ENCODE measurements at regions not wholly inside any gene's neighbourhood (a gene's known extent, or its start where the extent isn't known, plus 50 kb on each side); places are given as distances from the start of the nearest gene placed in this dataset.
"Not testable (repeated sequence)": the region's sequence is repeated elsewhere in the genome, so short reads cannot be mapped to it uniquely, and the experiment has no call there.

- no peaks in the 10 kb centered on the region for H3K36me3 ChIP-seq (ENCODE audit: control insufficient read depth in 2 of 2, insufficient read depth in 2 of 2, low read length in 2 of 2)
- no peak overlapping the region for H3K27ac ChIP-seq (ENCODE audit: low read length)
- no peaks in the 10 kb centered on the region for H3K9me3 ChIP-seq (ENCODE audit: control insufficient read depth in 2 of 2, low read length in 2 of 2)
- H3K27me3 ChIP-seq (ENCODE audit: control insufficient read depth in 1 of 2, insufficient read depth in 2 of 2, low read length in 2 of 2) = no peaks in the 10 kb centered on the region
- peaks cover 3% of the 10 kb centered on the region for H3K4me1 ChIP-seq (ENCODE audit: control insufficient read depth, insufficient read depth, low read length)
- no peak overlapping the region for H3K4me3 ChIP-seq (ENCODE audit: low read length in 2 of 2)
- H3K9ac ChIP-seq (ENCODE audit: low read length in 2 of 2) = no peak overlapping the region
Observed at GRCh38 chr3:177646749-177647148, 449.5 kb upstream of the TBL1XR1 start.

- Histone ChIP-seq H3K4me3 (ENCODE audit: low read length in 2 of 2) (no peak overlapping the region), H3K9me3 (ENCODE audit: control insufficient read depth in 2 of 2, low read length in 2 of 2) (no peaks in the 10 kb centered on the region), H3K27me3 (ENCODE audit: control insufficient read depth in 1 of 2, insufficient read depth in 2 of 2, low read length in 2 of 2) (no peaks in the 10 kb centered on the region), H3K4me1 (ENCODE audit: control insufficient read depth, insufficient read depth, low read length) (peaks cover 3% of the 10 kb centered on the region), H3K36me3 (ENCODE audit: control insufficient read depth in 2 of 2, insufficient read depth in 2 of 2, low read length in 2 of 2) (no peaks in the 10 kb centered on the region), H3K9ac (ENCODE audit: low read length in 2 of 2) (no peak overlapping the region), H3K27ac (ENCODE audit: low read length) (no peak overlapping the region)
Observed at GRCh38 chr3:177647341-177647740, 450.1 kb upstream of the TBL1XR1 start.

- no peaks in the 10 kb centered on the region for H3K27me3 ChIP-seq (ENCODE audit: control insufficient read depth in 1 of 2, insufficient read depth in 2 of 2, low read length in 2 of 2)
- no peak overlapping the region for H3K27ac ChIP-seq (ENCODE audit: low read length)
- H3K9me3 ChIP-seq (ENCODE audit: control insufficient read depth in 2 of 2, low read length in 2 of 2) = no peaks in the 10 kb centered on the region
- H3K36me3 ChIP-seq (ENCODE audit: control insufficient read depth in 2 of 2, insufficient read depth in 2 of 2, low read length in 2 of 2) = no peaks in the 10 kb centered on the region
- H3K4me3 ChIP-seq (ENCODE audit: low read length in 2 of 2) = no peak overlapping the region
- H3K4me1 ChIP-seq (ENCODE audit: control insufficient read depth, insufficient read depth, low read length) = peaks cover 3% of the 10 kb centered on the region
- H3K9ac ChIP-seq (ENCODE audit: low read length in 2 of 2) = no peak overlapping the region
Observed at GRCh38 chr3:177647876-177648275, 450.6 kb upstream of the TBL1XR1 start.

- no peak overlapping the region for H3K27ac ChIP-seq (ENCODE audit: low read length)
- H3K36me3 ChIP-seq (ENCODE audit: control insufficient read depth in 2 of 2, insufficient read depth in 2 of 2, low read length in 2 of 2) = no peaks in the 10 kb centered on the region
- no peaks in the 10 kb centered on the region for H3K9me3 ChIP-seq (ENCODE audit: control insufficient read depth in 2 of 2, low read length in 2 of 2)
- H3K9ac ChIP-seq (ENCODE audit: low read length in 2 of 2) = no peak overlapping the region
- H3K4me3 ChIP-seq (ENCODE audit: low read length in 2 of 2) = no peak overlapping the region
- H3K4me1 ChIP-seq (ENCODE audit: control insufficient read depth, insufficient read depth, low read length) = peaks cover 3% of the 10 kb centered on the region
- no peaks in the 10 kb centered on the region for H3K27me3 ChIP-seq (ENCODE audit: control insufficient read depth in 1 of 2, insufficient read depth in 2 of 2, low read length in 2 of 2)
Observed at GRCh38 chr3:177652556-177653291, 455.4 kb upstream of the TBL1XR1 start.

- H3K27ac ChIP-seq (ENCODE audit: low read length) = no peak overlapping the region
- H3K9me3 ChIP-seq (ENCODE audit: control insufficient read depth in 2 of 2, low read length in 2 of 2) = no peaks in the 10 kb centered on the region
- no peaks in the 10 kb centered on the region for H3K27me3 ChIP-seq (ENCODE audit: control insufficient read depth in 1 of 2, insufficient read depth in 2 of 2, low read length in 2 of 2)
- no peak overlapping the region for H3K9ac ChIP-seq (ENCODE audit: low read length in 2 of 2)
- no peaks in the 10 kb centered on the region for H3K36me3 ChIP-seq (ENCODE audit: control insufficient read depth in 2 of 2, insufficient read depth in 2 of 2, low read length in 2 of 2)
- peaks cover 3% of the 10 kb centered on the region for H3K4me1 ChIP-seq (ENCODE audit: control insufficient read depth, insufficient read depth, low read length)
- no peak overlapping the region for H3K4me3 ChIP-seq (ENCODE audit: low read length in 2 of 2)
Observed at GRCh38 chr3:177657243-177657642, 460.0 kb upstream of the TBL1XR1 start.

- Histone ChIP-seq H3K4me1 (ENCODE audit: control insufficient read depth, insufficient read depth, low read length) (no peaks in the 10 kb centered on the region), H3K27ac (ENCODE audit: low read length) (no peak overlapping the region), H3K9ac (ENCODE audit: low read length in 2 of 2) (no peak overlapping the region), H3K9me3 (ENCODE audit: control insufficient read depth in 2 of 2, low read length in 2 of 2) (no peaks in the 10 kb centered on the region), H3K27me3 (ENCODE audit: control insufficient read depth in 1 of 2, insufficient read depth in 2 of 2, low read length in 2 of 2) (no peaks in the 10 kb centered on the region), H3K36me3 (ENCODE audit: control insufficient read depth in 2 of 2, insufficient read depth in 2 of 2, low read length in 2 of 2) (no peaks in the 10 kb centered on the region), H3K4me3 (ENCODE audit: low read length in 2 of 2) (no peak overlapping the region)
Observed at GRCh38 chr3:177658354-177658753, 461.1 kb upstream of the TBL1XR1 start.

- H3K27ac ChIP-seq (ENCODE audit: low read length) = not testable (repeated sequence)
Observed at GRCh38 chr3:177664380-177665103, 467.3 kb upstream of the TBL1XR1 start.

GRCh38 chr3:177665122-177665808 is 468.0 kb upstream of the TBL1XR1 start:
- Histone ChIP-seq H3K27ac (ENCODE audit: low read length) (no peak overlapping the region), H3K27me3 (ENCODE audit: control insufficient read depth in 1 of 2, insufficient read depth in 2 of 2, low read length in 2 of 2) (no peaks in the 10 kb centered on the region), H3K9me3 (ENCODE audit: control insufficient read depth in 2 of 2, low read length in 2 of 2) (no peaks in the 10 kb centered on the region), H3K4me1 (ENCODE audit: control insufficient read depth, insufficient read depth, low read length) (no peaks in the 10 kb centered on the region), H3K36me3 (ENCODE audit: control insufficient read depth in 2 of 2, insufficient read depth in 2 of 2, low read length in 2 of 2) (no peaks in the 10 kb centered on the region), H3K9ac (ENCODE audit: low read length in 2 of 2) (no peak overlapping the region), H3K4me3 (ENCODE audit: low read length in 2 of 2) (no peak overlapping the region)

More at GRCh38 chr3:177664380-177665103, 467.3 kb upstream of the TBL1XR1 start:
- not testable (repeated sequence) for H3K36me3 ChIP-seq (ENCODE audit: control insufficient read depth in 2 of 2, insufficient read depth in 2 of 2, low read length in 2 of 2); H3K9ac ChIP-seq (ENCODE audit: low read length in 2 of 2); H3K27me3 ChIP-seq (ENCODE audit: control insufficient read depth in 1 of 2, insufficient read depth in 2 of 2, low read length in 2 of 2); H3K4me1 ChIP-seq (ENCODE audit: control insufficient read depth, insufficient read depth, low read length); H3K4me3 ChIP-seq (ENCODE audit: low read length in 2 of 2); H3K9me3 ChIP-seq (ENCODE audit: control insufficient read depth in 2 of 2, low read length in 2 of 2)

GRCh38 chr3:177672252-177672911 is 475.1 kb upstream of the TBL1XR1 start:
- H3K4me1 ChIP-seq (ENCODE audit: control insufficient read depth, insufficient read depth, low read length) = peaks cover 13% of the 10 kb centered on the region
- no peak overlapping the region for H3K27ac ChIP-seq (ENCODE audit: low read length)
- no peaks in the 10 kb centered on the region for H3K27me3 ChIP-seq (ENCODE audit: control insufficient read depth in 1 of 2, insufficient read depth in 2 of 2, low read length in 2 of 2)
- H3K9ac ChIP-seq (ENCODE audit: low read length in 2 of 2) = no peak overlapping the region
- H3K36me3 ChIP-seq (ENCODE audit: control insufficient read depth in 2 of 2, insufficient read depth in 2 of 2, low read length in 2 of 2) = no peaks in the 10 kb centered on the region
- no peak overlapping the region for H3K4me3 ChIP-seq (ENCODE audit: low read length in 2 of 2)
- H3K9me3 ChIP-seq (ENCODE audit: control insufficient read depth in 2 of 2, low read length in 2 of 2) = no peaks in the 10 kb centered on the region

- no peaks in the 10 kb centered on the region for H3K27me3 ChIP-seq (ENCODE audit: control insufficient read depth in 1 of 2, insufficient read depth in 2 of 2, low read length in 2 of 2)
- H3K27ac ChIP-seq (ENCODE audit: low read length) = peak overlapping the region; percentile 13
- H3K9me3 ChIP-seq (ENCODE audit: control insufficient read depth in 2 of 2, low read length in 2 of 2) = no peaks in the 10 kb centered on the region
- H3K4me3 ChIP-seq (ENCODE audit: low read length in 2 of 2) = no peak overlapping the region
- H3K4me1 ChIP-seq (ENCODE audit: control insufficient read depth, insufficient read depth, low read length) = peaks cover 13% of the 10 kb centered on the region
- no peak overlapping the region for H3K9ac ChIP-seq (ENCODE audit: low read length in 2 of 2)
- no peaks in the 10 kb centered on the region for H3K36me3 ChIP-seq (ENCODE audit: control insufficient read depth in 2 of 2, insufficient read depth in 2 of 2, low read length in 2 of 2)
Observed at GRCh38 chr3:177673112-177673914, 476.0 kb upstream of the TBL1XR1 start.

All from stomach smooth muscle (tissue), 2 donors.